Stimulated activated effector memory CD8-positive, alpha-beta T cell treated with anti-CD3 and anti-CD28 coated beads, Interleukin-12 subunit alpha, Interleukin-12 subunit beta, amount 100 ng/mL, for 72 hours (primary cell): ENCODE measurements at regions not wholly inside any gene's neighbourhood (a gene's known extent, or its start where the extent isn't known, plus 50 kb on each side); places are given as distances from the start of the nearest gene placed in this dataset.
A peak's percentile ranks its signal among the peaks of the same experiment; 100 is the strongest.

ENCODE experiments used
- ATAC-seq: fragments of 150-1000 bp; cut with Tn5 transposase; 2 replicates; pipeline ENCODE4 v1.10.0; 2021
- DNase-seq, 2 donors: peaks; one replicate each; pipeline ENCODE4 v3.0.0; 2021 to 2022; ENCODE audit warnings: low spot score in 2 of 2
- H3K27ac Mint-ChIP-seq: one replicate; pipeline ENCODE4 v1.8.0; 2022; ENCODE audit warnings: mild to moderate bottlenecking, mixed read lengths
- H3K36me3 Mint-ChIP-seq: one replicate; pipeline ENCODE4 v1.8.0; 2022; ENCODE audit warnings: mild to moderate bottlenecking, mixed read lengths
- H3K4me1 Mint-ChIP-seq: one replicate; pipeline ENCODE4 v1.8.0; 2022; ENCODE audit warnings: mixed read lengths
- H3K4me3 Mint-ChIP-seq: one replicate; pipeline ENCODE4 v1.8.0; 2022; ENCODE audit warnings: mild to moderate bottlenecking, mixed read lengths
- H3K9me3 Mint-ChIP-seq: one replicate; pipeline ENCODE4 v1.8.0; 2022; ENCODE audit warnings: mixed read lengths

GRCh38 chr3:30356866-30357753 is 249.3 kb upstream of the TGFBR2 start:
- Mint-ChIP-seq H3K9me3 (no peaks in the 10 kb centered on the region), H3K36me3 (peaks cover 7% of the 10 kb centered on the region), H3K4me3 (no peak overlapping the region), H3K27ac (no peak overlapping the region), H3K4me1 (peaks cover 26% of the 10 kb centered on the region)
- DNase-seq = no peak
- no peak for ATAC-seq

- peaks cover 7% of the 10 kb centered on the region for H3K36me3 Mint-ChIP-seq
- ATAC-seq (no peak), DNase-seq (no peak)
- H3K9me3 Mint-ChIP-seq = no peaks in the 10 kb centered on the region
- H3K4me1 Mint-ChIP-seq = peaks cover 19% of the 10 kb centered on the region
- H3K4me3 Mint-ChIP-seq = no peak overlapping the region
- H3K27ac Mint-ChIP-seq = no peak overlapping the region
These were observed 248.5 kb upstream of the TGFBR2 start for GRCh38 chr3:30357897-30358296.

DNA sequence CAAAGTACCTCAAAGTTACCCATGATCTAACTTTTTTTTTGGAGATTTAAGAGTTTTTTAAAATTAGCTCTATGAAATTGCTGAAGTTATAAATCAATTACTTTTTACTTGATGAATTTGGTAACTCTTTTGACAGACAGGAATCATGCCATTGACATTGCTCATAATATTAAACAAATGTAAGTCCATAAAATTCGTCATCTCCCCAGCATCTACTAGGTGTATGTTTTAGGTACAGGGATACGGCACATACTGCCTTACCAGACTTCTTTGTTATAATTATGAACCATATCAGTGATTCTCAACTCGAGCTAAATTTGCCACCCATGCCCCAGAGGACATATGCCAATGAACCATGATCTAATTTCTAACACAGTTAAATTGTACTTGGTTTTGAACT is 247.5 kb upstream of the TGFBR2 start:
- no peak for DNase-seq
- Mint-ChIP-seq H3K9me3 (no peaks in the 10 kb centered on the region), H3K4me3 (no peak overlapping the region), H3K27ac (no peak overlapping the region), H3K4me1 (peaks cover 12% of the 10 kb centered on the region), H3K36me3 (peaks cover 5% of the 10 kb centered on the region)
- no peak for ATAC-seq

DNA sequence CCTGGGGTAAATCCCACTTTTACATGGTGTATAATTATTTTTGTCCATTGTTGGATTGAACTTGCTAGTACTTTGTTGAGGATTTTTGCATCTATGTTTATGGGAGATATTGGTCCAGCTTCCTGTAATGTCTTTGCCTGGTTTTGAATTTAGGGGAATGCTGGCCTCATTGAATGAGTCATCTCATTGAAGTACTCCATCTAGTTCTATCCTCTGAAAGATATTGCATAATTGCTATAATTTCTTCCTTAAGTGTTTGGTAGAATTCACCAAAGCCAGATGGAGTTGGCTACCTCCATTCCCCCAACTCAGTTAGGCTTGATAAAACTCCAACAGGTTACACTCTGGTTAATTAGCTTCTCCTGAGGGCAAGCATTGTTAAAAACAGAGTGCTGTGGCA is 237.4 kb upstream of the TGFBR2 start:
- no peak for ATAC-seq
- Mint-ChIP-seq H3K9me3 (no peaks in the 10 kb centered on the region), H3K4me1 (no peaks in the 10 kb centered on the region), H3K4me3 (no peak overlapping the region), H3K36me3 (no peaks in the 10 kb centered on the region), H3K27ac (no peak overlapping the region)
- DNase-seq = no peak

DNA sequence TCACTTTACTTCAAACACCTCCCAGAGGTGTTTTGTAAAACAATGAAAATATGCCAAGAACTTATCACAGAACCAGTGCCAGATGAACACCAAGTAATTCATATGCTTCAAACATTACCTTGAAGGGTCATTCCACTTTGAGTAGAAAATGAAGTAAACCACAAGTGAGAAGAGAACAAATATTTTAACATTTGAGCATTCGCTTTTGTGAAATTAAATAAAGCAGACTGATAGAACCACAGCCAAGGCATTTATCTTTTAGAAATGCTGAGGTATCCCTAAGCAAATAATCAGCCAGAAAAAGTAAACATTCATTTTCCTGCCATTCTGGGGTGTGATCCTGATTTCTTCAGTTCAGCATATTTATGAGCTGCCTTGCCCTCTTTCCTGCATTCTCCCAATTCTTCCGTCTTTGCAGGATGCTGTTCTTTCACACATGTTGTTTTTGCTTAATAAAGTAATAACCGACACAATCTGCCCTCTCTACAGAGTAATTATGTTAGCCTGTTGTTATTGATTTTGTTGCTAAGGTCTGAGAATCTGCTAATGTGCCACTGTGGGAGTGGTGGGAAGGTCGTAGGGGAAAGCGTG is 235.6 kb upstream of the TGFBR2 start:
- DNase-seq (no peak), ATAC-seq (no peak)
- Mint-ChIP-seq H3K36me3 (no peaks in the 10 kb centered on the region), H3K4me1 (no peaks in the 10 kb centered on the region), H3K9me3 (no peaks in the 10 kb centered on the region), H3K27ac (no peak overlapping the region), H3K4me3 (no peak overlapping the region)

GRCh38 chr3:30372837-30373236 is 233.6 kb upstream of the TGFBR2 start:
- Mint-ChIP-seq H3K4me1 (no peaks in the 10 kb centered on the region), H3K27ac (no peak overlapping the region), H3K9me3 (no peaks in the 10 kb centered on the region), H3K36me3 (no peaks in the 10 kb centered on the region), H3K4me3 (no peak overlapping the region)
- DNase-seq (no peak), ATAC-seq (no peak)

GRCh38 chr3:30384546-30385072 is 221.8 kb upstream of the TGFBR2 start:
- ATAC-seq (no peak), DNase-seq (no peak)
- Mint-ChIP-seq H3K27ac (no peak overlapping the region), H3K9me3 (peaks cover 7% of the 10 kb centered on the region), H3K4me1 (no peaks in the 10 kb centered on the region), H3K36me3 (peaks cover 4% of the 10 kb centered on the region), H3K4me3 (no peak overlapping the region)

DNA sequence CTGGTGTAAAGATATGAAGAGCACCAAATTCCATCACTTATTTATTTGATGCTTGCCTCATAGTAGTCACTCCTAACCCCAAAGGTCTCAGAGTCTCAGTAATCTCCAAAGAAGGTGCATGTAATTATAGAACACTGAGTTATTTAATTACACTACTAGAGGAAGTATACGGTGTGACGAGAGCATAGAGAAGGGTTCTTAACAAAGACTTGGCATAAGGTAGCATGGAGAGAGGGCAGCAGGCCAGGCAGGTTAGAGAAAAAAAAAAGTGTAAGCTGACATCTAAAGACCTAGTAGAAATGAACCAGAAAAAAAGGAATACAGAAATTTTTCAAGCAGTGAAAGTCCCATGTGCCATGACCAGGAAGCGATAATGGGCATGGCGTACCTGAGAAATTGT is 213.3 kb upstream of the TGFBR2 start:
- ATAC-seq = no peak

GRCh38 chr3:30397030-30397429 is 209.4 kb upstream of the TGFBR2 start:
- H3K4me1 Mint-ChIP-seq = no peaks in the 10 kb centered on the region
- no peak overlapping the region for H3K4me3 Mint-ChIP-seq
- no peak overlapping the region for H3K27ac Mint-ChIP-seq
- no peak for ATAC-seq
- H3K36me3 Mint-ChIP-seq = no peaks in the 10 kb centered on the region
- H3K9me3 Mint-ChIP-seq = no peaks in the 10 kb centered on the region
- no peak for DNase-seq

More for the DNA sequence above, 213.3 kb upstream of the TGFBR2 start:
- Mint-ChIP-seq H3K9me3 (peaks cover 3% of the 10 kb centered on the region), H3K4me3 (no peak overlapping the region), H3K4me1 (no peaks in the 10 kb centered on the region), H3K27ac (no peak overlapping the region), H3K36me3 (no peaks in the 10 kb centered on the region)
- no peak for DNase-seq

GRCh38 chr3:30399394-30400181 is 206.8 kb upstream of the TGFBR2 start:
- no peak overlapping the region for H3K4me3 Mint-ChIP-seq
- DNase-seq (no peak), ATAC-seq (no peak)
- no peaks in the 10 kb centered on the region for H3K9me3 Mint-ChIP-seq
- H3K27ac Mint-ChIP-seq = no peak overlapping the region
- H3K4me1 Mint-ChIP-seq = no peaks in the 10 kb centered on the region
- H3K36me3 Mint-ChIP-seq = no peaks in the 10 kb centered on the region

- Mint-ChIP-seq H3K36me3 (no peaks in the 10 kb centered on the region), H3K4me3 (no peak overlapping the region), H3K4me1 (no peaks in the 10 kb centered on the region), H3K9me3 (no peaks in the 10 kb centered on the region), H3K27ac (no peak overlapping the region)
- ATAC-seq (no peak), DNase-seq (no peak)
These were observed 205.5 kb upstream of the TGFBR2 start for GRCh38 chr3:30400926-30401325.

DNA sequence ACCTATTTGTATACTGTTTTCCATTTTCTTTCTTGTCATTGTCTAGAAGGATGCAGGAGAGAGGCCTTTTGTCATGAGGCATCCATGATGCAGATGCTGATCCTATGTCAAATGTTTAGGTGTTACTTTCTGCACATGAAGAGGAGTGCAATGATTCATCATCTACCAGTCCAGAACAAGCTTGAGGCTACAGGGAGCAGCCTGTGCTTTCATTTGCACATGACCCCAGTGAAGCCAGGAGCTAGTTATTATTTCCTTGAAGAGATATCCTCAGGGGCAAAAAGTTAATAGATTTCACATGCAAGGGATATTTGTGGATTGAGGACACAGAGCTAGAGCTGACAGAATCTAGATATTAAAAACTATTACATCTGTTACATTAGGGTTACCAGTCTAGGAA is 204.4 kb upstream of the TGFBR2 start:
- peak; percentile 53 for ATAC-seq
- no peaks in the 10 kb centered on the region for H3K36me3 Mint-ChIP-seq
- H3K4me3 Mint-ChIP-seq = no peak overlapping the region
- H3K27ac Mint-ChIP-seq = no peak overlapping the region
- no peaks in the 10 kb centered on the region for H3K4me1 Mint-ChIP-seq
- no peak for DNase-seq
- no peaks in the 10 kb centered on the region for H3K9me3 Mint-ChIP-seq

- no peaks in the 10 kb centered on the region for H3K4me1 Mint-ChIP-seq
- H3K36me3 Mint-ChIP-seq = no peaks in the 10 kb centered on the region
- H3K27ac Mint-ChIP-seq = no peak overlapping the region
- H3K4me3 Mint-ChIP-seq = no peak overlapping the region
- ATAC-seq (no peak), DNase-seq (no peak)
- peaks cover 8% of the 10 kb centered on the region for H3K9me3 Mint-ChIP-seq
These were observed 198.8 kb upstream of the TGFBR2 start for GRCh38 chr3:30407651-30408050.

GRCh38 chr3:30408105-30408557 is 198.3 kb upstream of the TGFBR2 start:
- Mint-ChIP-seq H3K36me3 (no peaks in the 10 kb centered on the region), H3K4me3 (no peak overlapping the region), H3K27ac (no peak overlapping the region), H3K4me1 (no peaks in the 10 kb centered on the region), H3K9me3 (peaks cover 8% of the 10 kb centered on the region)
- no peak for ATAC-seq
- no peak for DNase-seq

- Mint-ChIP-seq H3K4me3 (no peak overlapping the region), H3K4me1 (peaks cover 6% of the 10 kb centered on the region), H3K36me3 (no peaks in the 10 kb centered on the region), H3K27ac (no peak overlapping the region), H3K9me3 (peaks cover 3% of the 10 kb centered on the region)
- no peak for ATAC-seq
- no peak for DNase-seq
These were observed 188.0 kb upstream of the TGFBR2 start for GRCh38 chr3:30418443-30418842.
